ENCODE measurements at regions not wholly inside any gene's neighbourhood (a gene's known extent, or its start where the extent isn't known, plus 50 kb on each side); places are given as distances from the start of the nearest gene placed in this dataset.

DNA sequence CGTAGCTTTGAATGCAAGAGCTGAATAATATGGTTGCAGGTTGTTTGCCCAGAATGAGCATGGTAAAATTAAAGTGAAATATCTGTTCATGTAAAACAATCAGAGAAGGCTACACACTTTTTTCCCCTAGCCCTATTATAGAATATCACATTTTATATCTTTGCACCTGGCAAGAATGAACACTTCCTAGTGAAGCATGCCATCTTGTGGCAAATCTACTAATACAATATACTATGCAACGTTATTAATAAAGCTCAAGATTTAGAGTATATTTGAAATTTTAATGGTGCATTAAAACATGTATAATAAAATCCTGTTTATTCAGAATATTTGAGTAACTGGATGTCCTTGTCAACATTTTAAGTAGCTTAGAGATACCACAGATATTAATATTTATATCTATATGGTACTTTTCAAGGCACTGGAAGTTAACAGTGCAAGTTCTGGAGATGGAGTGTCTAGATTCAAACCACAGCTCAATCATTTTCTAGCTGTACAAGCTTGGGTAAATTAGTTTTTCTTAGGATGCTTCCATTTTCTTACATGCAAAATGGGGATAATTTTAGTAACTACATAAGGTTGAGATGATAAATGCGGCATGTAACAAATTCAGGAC lies 643.1 kb upstream of the SEMA3D start:
- Histone ChIP-seq H3K4me2 (ENCODE audit: low read length) (no peak overlapping the region), H3K79me1 (ENCODE audit: low read length) (no peaks in the 10 kb centered on the region), H3K4ac (ENCODE audit: low read depth, low read length) (no peak overlapping the region), H3K79me2 (ENCODE audit: control insufficient read depth, insufficient read depth, low read length, poor library complexity) (no peaks in the 10 kb centered on the region), H4K91ac (ENCODE audit: low read depth, low read length) (no peak overlapping the region), H4K8ac (ENCODE audit: low read depth, low read length) (no peak overlapping the region), H3K27ac (ENCODE audit: low read depth, low read length) (no peak overlapping the region), H3K9ac (ENCODE audit: low read length) (no peak overlapping the region), H3K23ac (ENCODE audit: low read length) (no peak overlapping the region), H4K12ac (ENCODE audit: low read depth, low read length) (no peak overlapping the region), H2AK5ac (ENCODE audit: low read length) (no peak overlapping the region), H2BK120ac (ENCODE audit: insufficient read depth, low read length, poor library complexity) (no peak overlapping the region), H3K4me3 (ENCODE audit: low read depth, low read length) (no peak overlapping the region), H3K14ac (ENCODE audit: low read length) (no peak overlapping the region), H3K9me3 (ENCODE audit: insufficient read depth, low read depth, low read length) (no peaks in the 10 kb centered on the region), H3K4me1 (ENCODE audit: control insufficient read depth in 1 of 2, insufficient read depth in 2 of 2, low read length in 2 of 2) (no peaks in the 10 kb centered on the region), H2AFZ (ENCODE audit: insufficient read depth, low read length, poor library complexity) (no peak overlapping the region), H3K27me3 (ENCODE audit: insufficient read depth, low read length) (no peaks in the 10 kb centered on the region), H3K18ac (ENCODE audit: low read length) (no peak overlapping the region), H2BK12ac (ENCODE audit: low read length) (no peak overlapping the region), H3K36me3 (ENCODE audit: control insufficient read depth in 1 of 2, insufficient read depth in 2 of 2, low read length in 2 of 2) (no peaks in the 10 kb centered on the region), H2BK5ac (ENCODE audit: low read depth, low read length, poor library complexity) (no peak overlapping the region)
- WGBS (ENCODE audit: extremely low coverage, insufficient coverage, insufficient read length) = no CpG with 5 or more reads among the region's 3 CpGs
- no peak for DNase-seq

DNA sequence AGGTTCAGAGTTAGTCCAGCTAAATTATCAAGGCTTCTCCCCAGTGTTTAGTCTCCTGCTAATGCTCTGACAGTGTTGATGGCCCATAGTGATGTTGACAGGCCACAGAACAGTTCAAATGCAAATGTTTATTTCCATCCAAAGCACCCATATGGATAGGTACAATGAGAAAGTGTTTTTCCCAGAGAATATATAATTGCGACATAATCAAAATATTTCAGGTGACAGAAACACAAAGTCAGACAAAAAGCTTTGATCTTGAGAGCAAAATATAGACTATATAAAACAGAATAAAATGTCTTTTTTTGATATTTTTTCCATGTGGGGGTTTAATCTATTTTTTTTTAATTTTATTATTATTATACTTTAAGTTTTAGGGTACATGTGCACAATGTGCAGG lies 642.3 kb upstream of the SEMA3D start:
- Histone ChIP-seq H3K4ac (ENCODE audit: low read depth, low read length) (no peak overlapping the region), H3K14ac (ENCODE audit: low read length) (no peak overlapping the region)
- no CpG with 5 or more reads among the region's 1 CpG for WGBS (ENCODE audit: extremely low coverage, insufficient coverage, insufficient read length)

DNA sequence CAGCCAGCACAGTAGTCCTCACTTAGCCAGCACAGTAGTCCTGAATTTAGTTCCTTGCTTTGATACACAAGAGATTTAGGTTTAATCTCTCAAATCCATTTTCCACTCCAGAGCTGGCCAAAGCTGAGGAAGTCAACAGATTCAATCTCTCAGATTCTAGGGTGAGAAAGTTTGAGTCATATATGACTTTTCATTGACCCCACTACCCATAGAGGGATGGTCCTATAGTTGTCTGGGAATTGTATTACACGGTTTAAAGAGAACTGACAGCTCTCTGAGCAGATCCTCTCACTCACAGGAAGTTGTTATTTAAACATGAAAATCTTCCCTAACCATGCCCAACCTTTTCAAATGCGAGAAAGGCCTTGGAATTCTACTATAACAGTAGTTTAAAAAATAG lies 641.8 kb upstream of the SEMA3D start:
- no peak overlapping the region for H3K23ac ChIP-seq (ENCODE audit: low read length)
- H3K36me3 ChIP-seq (ENCODE audit: control insufficient read depth in 1 of 2, insufficient read depth in 2 of 2, low read length in 2 of 2) = no peaks in the 10 kb centered on the region
- H2BK120ac ChIP-seq (ENCODE audit: insufficient read depth, low read length, poor library complexity) = no peak overlapping the region
- no peak overlapping the region for H4K91ac ChIP-seq (ENCODE audit: low read depth, low read length)
- H3K18ac ChIP-seq (ENCODE audit: low read length) = no peak overlapping the region
- no peak overlapping the region for H3K4me3 ChIP-seq (ENCODE audit: low read depth, low read length)
- no peak overlapping the region for H3K9ac ChIP-seq (ENCODE audit: low read length)
- H3K4me1 ChIP-seq (ENCODE audit: control insufficient read depth in 1 of 2, insufficient read depth in 2 of 2, low read length in 2 of 2) = no peaks in the 10 kb centered on the region
- H4K8ac ChIP-seq (ENCODE audit: low read depth, low read length) = no peak overlapping the region
- H3K14ac ChIP-seq (ENCODE audit: low read length) = no peak overlapping the region
- no peak overlapping the region for H2AFZ ChIP-seq (ENCODE audit: insufficient read depth, low read length, poor library complexity)
- no peak for DNase-seq
- H3K27me3 ChIP-seq (ENCODE audit: insufficient read depth, low read length) = no peaks in the 10 kb centered on the region
- no peak overlapping the region for H2BK12ac ChIP-seq (ENCODE audit: low read length)
- no peak overlapping the region for H3K27ac ChIP-seq (ENCODE audit: low read depth, low read length)
- H2AK5ac ChIP-seq (ENCODE audit: low read length) = no peak overlapping the region
- no peaks in the 10 kb centered on the region for H3K9me3 ChIP-seq (ENCODE audit: insufficient read depth, low read depth, low read length)
- H3K4me2 ChIP-seq (ENCODE audit: low read length) = no peak overlapping the region
- H3K79me1 ChIP-seq (ENCODE audit: low read length) = no peaks in the 10 kb centered on the region
- H3K4ac ChIP-seq (ENCODE audit: low read depth, low read length) = no peak overlapping the region
- no peak overlapping the region for H4K12ac ChIP-seq (ENCODE audit: low read depth, low read length)
- H3K79me2 ChIP-seq (ENCODE audit: control insufficient read depth, insufficient read depth, low read length, poor library complexity) = no peaks in the 10 kb centered on the region
- no peak overlapping the region for H2BK5ac ChIP-seq (ENCODE audit: low read depth, low read length, poor library complexity)
- WGBS (ENCODE audit: extremely low coverage, insufficient coverage, insufficient read length) = no CpG with 5 or more reads among the region's 2 CpGs

More for the DNA sequence above, 642.3 kb upstream of the SEMA3D start:
- no peaks in the 10 kb centered on the region for H3K79me1 ChIP-seq (ENCODE audit: low read length)
- no peaks in the 10 kb centered on the region for H3K36me3 ChIP-seq (ENCODE audit: control insufficient read depth in 1 of 2, insufficient read depth in 2 of 2, low read length in 2 of 2)
- no peak overlapping the region for H4K8ac ChIP-seq (ENCODE audit: low read depth, low read length)
- no peak overlapping the region for H4K91ac ChIP-seq (ENCODE audit: low read depth, low read length)
- H3K9me3 ChIP-seq (ENCODE audit: insufficient read depth, low read depth, low read length) = no peaks in the 10 kb centered on the region
- no peaks in the 10 kb centered on the region for H3K4me1 ChIP-seq (ENCODE audit: control insufficient read depth in 1 of 2, insufficient read depth in 2 of 2, low read length in 2 of 2)
- H3K27me3 ChIP-seq (ENCODE audit: insufficient read depth, low read length) = no peaks in the 10 kb centered on the region
- H2AFZ ChIP-seq (ENCODE audit: insufficient read depth, low read length, poor library complexity) = no peak overlapping the region
- no peak overlapping the region for H2BK5ac ChIP-seq (ENCODE audit: low read depth, low read length, poor library complexity)
- H2AK5ac ChIP-seq (ENCODE audit: low read length) = no peak overlapping the region
- H4K12ac ChIP-seq (ENCODE audit: low read depth, low read length) = no peak overlapping the region
- H3K4me3 ChIP-seq (ENCODE audit: low read depth, low read length) = no peak overlapping the region
- no peaks in the 10 kb centered on the region for H3K79me2 ChIP-seq (ENCODE audit: control insufficient read depth, insufficient read depth, low read length, poor library complexity)
- no peak overlapping the region for H3K4me2 ChIP-seq (ENCODE audit: low read length)
- no peak overlapping the region for H3K18ac ChIP-seq (ENCODE audit: low read length)
- no peak overlapping the region for H3K9ac ChIP-seq (ENCODE audit: low read length)
- H2BK12ac ChIP-seq (ENCODE audit: low read length) = no peak overlapping the region
- no peak overlapping the region for H2BK120ac ChIP-seq (ENCODE audit: insufficient read depth, low read length, poor library complexity)
- DNase-seq = no peak
- no peak overlapping the region for H3K27ac ChIP-seq (ENCODE audit: low read depth, low read length)
- H3K23ac ChIP-seq (ENCODE audit: low read length) = no peak overlapping the region

DNA sequence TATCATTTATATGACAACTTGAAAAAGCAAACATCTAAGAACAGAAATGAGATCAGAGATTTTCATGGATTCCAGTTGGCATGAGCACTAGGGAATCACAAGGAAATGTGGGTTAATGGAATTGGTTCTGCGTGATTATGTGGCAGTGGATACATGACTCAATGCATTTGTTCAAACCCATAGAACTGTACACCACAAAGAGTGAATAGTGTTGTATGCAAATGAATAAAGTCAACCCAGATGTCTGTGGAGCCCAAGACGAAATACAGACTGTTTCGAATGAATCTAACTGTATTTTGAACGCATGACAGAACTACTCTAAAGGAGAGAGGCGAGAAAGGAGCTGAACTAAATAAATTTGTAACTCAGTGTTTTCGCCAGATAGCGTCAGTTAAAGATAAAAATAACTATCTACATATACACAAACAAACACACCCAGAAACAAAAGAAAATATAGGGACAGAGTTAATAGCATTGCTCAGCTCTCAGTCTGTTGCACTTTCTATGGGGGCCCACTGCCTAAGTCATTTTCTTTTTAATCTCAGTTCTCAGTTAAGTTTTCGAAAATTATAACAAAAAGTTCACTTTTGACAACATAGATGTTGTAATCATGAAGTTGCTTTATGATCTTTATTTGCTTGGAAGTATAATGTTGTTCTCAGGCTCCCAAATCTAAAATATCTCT lies 636.7 kb upstream of the SEMA3D start:
- Histone ChIP-seq H3K18ac (ENCODE audit: low read length) (no peak overlapping the region), H3K9me3 (ENCODE audit: insufficient read depth, low read depth, low read length) (peaks cover 3% of the 10 kb centered on the region), H3K23ac (ENCODE audit: low read length) (no peak overlapping the region), H3K36me3 (ENCODE audit: control insufficient read depth in 1 of 2, insufficient read depth in 2 of 2, low read length in 2 of 2) (no peaks in the 10 kb centered on the region), H3K4ac (ENCODE audit: low read depth, low read length) (no peak overlapping the region), H3K9ac (ENCODE audit: low read length) (no peak overlapping the region), H4K8ac (ENCODE audit: low read depth, low read length) (no peak overlapping the region), H3K14ac (ENCODE audit: low read length) (no peak overlapping the region), H2BK5ac (ENCODE audit: low read depth, low read length, poor library complexity) (no peak overlapping the region), H3K79me2 (ENCODE audit: control insufficient read depth, insufficient read depth, low read length, poor library complexity) (no peaks in the 10 kb centered on the region), H3K4me1 (ENCODE audit: control insufficient read depth in 1 of 2, insufficient read depth in 2 of 2, low read length in 2 of 2) (no peaks in the 10 kb centered on the region), H2BK120ac (ENCODE audit: insufficient read depth, low read length, poor library complexity) (no peak overlapping the region), H2AFZ (ENCODE audit: insufficient read depth, low read length, poor library complexity) (no peak overlapping the region), H3K27me3 (ENCODE audit: insufficient read depth, low read length) (no peaks in the 10 kb centered on the region), H2BK12ac (ENCODE audit: low read length) (no peak overlapping the region), H3K79me1 (ENCODE audit: low read length) (no peaks in the 10 kb centered on the region), H2AK5ac (ENCODE audit: low read length) (no peak overlapping the region), H4K12ac (ENCODE audit: low read depth, low read length) (no peak overlapping the region), H3K27ac (ENCODE audit: low read depth, low read length) (no peak overlapping the region), H3K4me3 (ENCODE audit: low read depth, low read length) (no peak overlapping the region), H3K4me2 (ENCODE audit: low read length) (no peak overlapping the region), H4K91ac (ENCODE audit: low read depth, low read length) (no peak overlapping the region)
- no CpG with 5 or more reads among the region's 8 CpGs for WGBS (ENCODE audit: extremely low coverage, insufficient coverage, insufficient read length)
- no peak for DNase-seq

All from trophoblast cell (in vitro differentiated cells and primary cell).